PFSK-1 (cell line): ENCODE measurements at regions not wholly inside any gene's neighbourhood (a gene's known extent, or its start where the extent isn't known, plus 50 kb on each side); places are given as distances from the start of the nearest gene placed in this dataset.

Experiments
- FOXP2 ChIP-seq: optimal IDR thresholded peaks from 2 replicates; pipeline ENCODE3; 2011; ENCODE audit warnings: borderline replicate concordance, control low read depth, inconsistent platforms; ENCODE audit not compliant: insufficient read depth; ENCODE audit errors: extremely low read length, extremely low read depth
- POLR2AphosphoS5 ChIP-seq: IDR thresholded peaks from 2 replicates; pipeline ENCODE4 v1.6.1; 2012; ENCODE audit warnings: low read depth, mild to moderate bottlenecking, control low read depth, low read length, moderate library complexity
- SIN3A ChIP-seq: IDR thresholded peaks from 2 replicates; pipeline ENCODE4 v1.6.1; 2012; ENCODE audit warnings: mild to moderate bottlenecking, low read length, moderate library complexity, borderline replicate concordance; ENCODE audit not compliant: insufficient read depth
- TAF1 ChIP-seq: IDR thresholded peaks from 2 replicates; pipeline ENCODE4 v1.6.1; 2012; ENCODE audit warnings: low read length, control low read depth, borderline replicate concordance; ENCODE audit not compliant: insufficient read depth
- TF ChIP-seq, protein P1 (sequence below), 2 experiments: IDR thresholded peaks; 2 replicates each; pipeline versions ENCODE4 v1.6.1 to v1.8.0; 2011 to 2012; ENCODE audit warnings: low read depth in 2 of 2, low read length in 2 of 2, control low read depth in 1 of 2, inconsistent platforms in 1 of 2, mild to moderate bottlenecking in 1 of 2, moderate library complexity in 1 of 2; ENCODE audit not compliant: insufficient read depth in 1 of 2

DNA sequence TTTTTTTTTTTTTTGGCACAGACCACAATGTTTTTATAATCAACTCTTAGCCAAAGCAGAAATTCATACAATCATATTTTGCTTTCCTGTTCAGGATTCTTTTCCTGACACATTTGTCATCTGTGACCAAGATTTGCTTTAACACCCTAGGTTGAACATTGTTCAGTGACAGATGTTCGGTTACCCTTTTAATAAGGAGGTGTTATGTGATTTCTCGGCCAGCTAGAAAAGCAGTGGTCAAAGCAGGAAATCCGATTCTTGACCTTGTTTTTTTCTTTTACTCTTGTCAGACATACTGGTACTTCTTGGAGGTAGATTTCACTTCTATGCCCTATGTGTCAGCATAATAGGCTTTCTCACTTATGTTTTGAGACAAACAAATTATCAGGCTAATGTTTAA is 335.3 kb upstream of the ACTBL2 start:
- no peak for TF ChIP-seq TAF1
- no peak for TF ChIP-seq POLR2AphosphoS5
- TF ChIP-seq SIN3A: no peak
- TF ChIP-seq, protein P1, sequence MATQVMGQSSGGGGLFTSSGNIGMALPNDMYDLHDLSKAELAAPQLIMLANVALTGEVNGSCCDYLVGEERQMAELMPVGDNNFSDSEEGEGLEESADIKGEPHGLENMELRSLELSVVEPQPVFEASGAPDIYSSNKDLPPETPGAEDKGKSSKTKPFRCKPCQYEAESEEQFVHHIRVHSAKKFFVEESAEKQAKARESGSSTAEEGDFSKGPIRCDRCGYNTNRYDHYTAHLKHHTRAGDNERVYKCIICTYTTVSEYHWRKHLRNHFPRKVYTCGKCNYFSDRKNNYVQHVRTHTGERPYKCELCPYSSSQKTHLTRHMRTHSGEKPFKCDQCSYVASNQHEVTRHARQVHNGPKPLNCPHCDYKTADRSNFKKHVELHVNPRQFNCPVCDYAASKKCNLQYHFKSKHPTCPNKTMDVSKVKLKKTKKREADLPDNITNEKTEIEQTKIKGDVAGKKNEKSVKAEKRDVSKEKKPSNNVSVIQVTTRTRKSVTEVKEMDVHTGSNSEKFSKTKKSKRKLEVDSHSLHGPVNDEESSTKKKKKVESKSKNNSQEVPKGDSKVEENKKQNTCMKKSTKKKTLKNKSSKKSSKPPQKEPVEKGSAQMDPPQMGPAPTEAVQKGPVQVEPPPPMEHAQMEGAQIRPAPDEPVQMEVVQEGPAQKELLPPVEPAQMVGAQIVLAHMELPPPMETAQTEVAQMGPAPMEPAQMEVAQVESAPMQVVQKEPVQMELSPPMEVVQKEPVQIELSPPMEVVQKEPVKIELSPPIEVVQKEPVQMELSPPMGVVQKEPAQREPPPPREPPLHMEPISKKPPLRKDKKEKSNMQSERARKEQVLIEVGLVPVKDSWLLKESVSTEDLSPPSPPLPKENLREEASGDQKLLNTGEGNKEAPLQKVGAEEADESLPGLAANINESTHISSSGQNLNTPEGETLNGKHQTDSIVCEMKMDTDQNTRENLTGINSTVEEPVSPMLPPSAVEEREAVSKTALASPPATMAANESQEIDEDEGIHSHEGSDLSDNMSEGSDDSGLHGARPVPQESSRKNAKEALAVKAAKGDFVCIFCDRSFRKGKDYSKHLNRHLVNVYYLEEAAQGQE (IDR thresholded peaks at IDR 0.05; ENCODE audit: insufficient read depth in 1 of 2, low read depth in 2 of 2, low read length in 2 of 2): no peak
- TF ChIP-seq FOXP2: no peak

DNA sequence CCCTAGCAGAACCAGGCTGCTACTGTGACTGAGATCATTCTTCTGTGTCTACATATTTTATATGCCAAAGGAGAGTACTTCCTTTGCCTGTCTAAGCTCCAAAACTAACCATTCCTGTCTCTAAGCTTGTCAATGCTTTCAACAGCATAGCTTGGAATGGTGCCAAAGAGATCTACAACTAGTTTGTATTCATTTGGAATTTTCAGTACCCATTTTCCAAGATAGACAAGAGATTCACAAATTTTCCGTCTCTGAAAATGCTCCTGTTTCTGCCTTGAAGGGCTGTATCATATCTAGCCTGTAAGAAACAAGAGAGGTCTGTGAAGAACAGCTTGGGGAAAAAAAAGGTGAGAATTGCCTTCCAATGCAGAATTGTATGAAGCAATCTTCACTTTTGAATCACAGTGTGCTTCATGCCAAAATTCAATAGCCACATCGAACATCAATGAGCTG is 334.4 kb upstream of the ACTBL2 start:
- TF ChIP-seq TAF1 (no peak), SIN3A (no peak), FOXP2 (no peak), POLR2AphosphoS5 (no peak)
- TF ChIP-seq, protein P1 (IDR thresholded peaks at IDR 0.05; ENCODE audit: insufficient read depth in 1 of 2, low read depth in 2 of 2, low read length in 2 of 2): no peak

DNA sequence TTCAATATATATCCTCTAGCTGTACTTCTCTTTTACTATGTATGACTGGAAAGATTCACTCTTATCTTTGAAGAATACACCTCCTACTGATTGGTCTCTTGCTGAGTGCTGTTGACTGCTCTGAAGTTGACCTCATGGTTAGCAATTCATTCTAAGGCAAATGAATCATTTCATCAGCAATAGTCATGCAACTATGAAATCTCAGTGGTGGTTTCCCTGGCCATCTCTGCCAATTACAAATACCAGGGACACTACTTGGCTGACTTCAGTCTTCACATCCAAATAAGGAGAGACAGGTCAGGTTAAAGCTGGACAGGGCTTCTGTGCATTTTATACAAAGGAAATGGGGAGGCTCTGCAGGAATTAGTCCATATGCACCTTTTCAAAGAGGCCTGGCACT is 333.5 kb upstream of the ACTBL2 start:
- TF ChIP-seq, protein P1 (IDR thresholded peaks at IDR 0.05; ENCODE audit: insufficient read depth in 1 of 2, low read depth in 2 of 2, low read length in 2 of 2): no peak
- TF ChIP-seq POLR2AphosphoS5 (no peak), SIN3A (no peak), TAF1 (no peak), FOXP2 (no peak)

DNA sequence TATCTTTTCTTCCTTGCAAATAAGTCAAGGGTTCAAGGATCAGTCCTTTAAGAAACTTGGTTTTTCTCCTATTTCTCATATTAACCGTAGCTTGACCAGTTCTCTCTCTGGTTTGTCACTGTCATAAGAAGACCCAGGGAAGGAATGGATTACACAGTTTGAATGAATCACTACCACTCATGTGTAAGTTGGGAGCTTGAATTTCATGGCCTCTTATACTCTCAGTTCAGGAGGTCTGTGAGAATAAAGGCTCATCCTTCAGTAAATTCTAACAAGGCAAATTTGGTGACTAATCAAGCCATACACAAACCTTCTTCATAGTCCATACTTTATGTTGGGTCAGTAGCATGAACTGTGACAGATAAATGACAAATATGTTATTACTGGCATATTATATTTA is 323.1 kb upstream of the ACTBL2 start:
- no peak for TF ChIP-seq POLR2AphosphoS5
- TF ChIP-seq, protein P1 (IDR thresholded peaks at IDR 0.05; ENCODE audit: insufficient read depth in 1 of 2, low read depth in 2 of 2, low read length in 2 of 2): no peak

DNA sequence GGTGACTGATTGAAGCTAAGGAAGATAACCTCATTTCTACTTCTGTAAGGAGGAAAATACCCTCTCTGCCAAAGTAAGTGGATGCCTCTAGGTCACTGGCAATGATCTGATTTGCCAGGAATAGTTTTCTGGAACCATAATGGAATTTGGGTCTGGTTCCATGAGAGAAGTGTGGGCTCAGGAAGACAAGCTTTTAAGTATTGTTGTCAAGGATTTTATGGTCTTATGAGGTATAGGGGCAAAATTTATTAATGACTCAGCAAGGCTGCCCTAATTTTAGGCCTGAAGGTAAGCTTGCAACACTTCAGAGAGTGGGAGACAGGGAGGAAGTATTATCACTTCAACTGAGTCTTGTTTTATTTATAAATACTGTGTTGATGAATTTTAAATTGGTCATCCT is 322.6 kb upstream of the ACTBL2 start:
- TF ChIP-seq POLR2AphosphoS5 (no peak), FOXP2 (no peak), SIN3A (no peak), TAF1 (no peak)
- TF ChIP-seq, protein P1 (IDR thresholded peaks at IDR 0.05; ENCODE audit: insufficient read depth in 1 of 2, low read depth in 2 of 2, low read length in 2 of 2): no peak
